Muscle layer of colon (tissue), 2 donors: ENCODE measurements at regions not wholly inside any gene's neighbourhood (a gene's known extent, or its start where the extent isn't known, plus 50 kb on each side); places are given as distances from the start of the nearest gene placed in this dataset.

ENCODE experiments used
- H3K27ac ChIP-seq: one replicate; pipeline ENCODE4 v1.7.0; 2013; ENCODE audit warnings: low read depth, mild to moderate bottlenecking, low read length, moderate library complexity
- H3K27me3 ChIP-seq, 2 donors: one replicate each; pipeline ENCODE4 v1.7.0; 2013; ENCODE audit warnings: low read length in 2 of 2, mild to moderate bottlenecking in 2 of 2; ENCODE audit not compliant: insufficient read depth in 2 of 2, control insufficient read depth in 1 of 2
- H3K36me3 ChIP-seq: one replicate; pipeline ENCODE4 v1.7.0; 2013; ENCODE audit warnings: mild to moderate bottlenecking, low read length; ENCODE audit not compliant: insufficient read depth
- H3K4me1 ChIP-seq: one replicate; pipeline ENCODE4 v1.7.0; 2013; ENCODE audit warnings: mild to moderate bottlenecking, low read length; ENCODE audit not compliant: insufficient read depth
- H3K4me3 ChIP-seq, 2 donors: one replicate each; pipeline ENCODE4 v1.7.0; 2013; ENCODE audit warnings: low read length in 2 of 2, low read depth in 1 of 2, mild to moderate bottlenecking in 1 of 2, moderate library complexity in 1 of 2
- H3K9ac ChIP-seq: one replicate; pipeline ENCODE4 v1.7.0; 2013; ENCODE audit warnings: low read length
- H3K9me3 ChIP-seq: one replicate; pipeline ENCODE4 v1.7.0; 2013; ENCODE audit warnings: mild to moderate bottlenecking, low read length
- donor health status: abdominal sarcoma.
- donor health status: Adenocarcinoma of cecum.

- Histone ChIP-seq H3K4me1 (no peaks in the 10 kb centered on the region), H3K27me3 (no peaks in the 10 kb centered on the region), H3K27ac (no peak overlapping the region), H3K9ac (no peak overlapping the region), H3K36me3 (no peaks in the 10 kb centered on the region), H3K4me3 (no peak overlapping the region), H3K9me3 (no peaks in the 10 kb centered on the region)
These were observed 54.5 kb downstream of the ADRA2A start for GRCh38 chr10:111131168-111131799.

GRCh38 chr10:111137007-111137406, 60.2 kb downstream of the ADRA2A start:
- no peaks in the 10 kb centered on the region for H3K4me1 ChIP-seq
- no peak overlapping the region for H3K9ac ChIP-seq
- H3K27ac ChIP-seq: no peak overlapping the region
- H3K36me3 ChIP-seq: no peaks in the 10 kb centered on the region
- no peak overlapping the region for H3K4me3 ChIP-seq
- no peaks in the 10 kb centered on the region for H3K9me3 ChIP-seq
- no peaks in the 10 kb centered on the region for H3K27me3 ChIP-seq

GRCh38 chr10:111137587-111137986, 60.8 kb downstream of the ADRA2A start:
- H3K9me3 ChIP-seq: no peaks in the 10 kb centered on the region
- H3K27me3 ChIP-seq: no peaks in the 10 kb centered on the region
- no peak overlapping the region for H3K9ac ChIP-seq
- H3K36me3 ChIP-seq: no peaks in the 10 kb centered on the region
- no peaks in the 10 kb centered on the region for H3K4me1 ChIP-seq
- no peak overlapping the region for H3K4me3 ChIP-seq
- no peak overlapping the region for H3K27ac ChIP-seq

GRCh38 chr10:111138544-111138943, 61.7 kb downstream of the ADRA2A start:
- no peak overlapping the region for H3K9ac ChIP-seq
- no peak overlapping the region for H3K27ac ChIP-seq
- no peaks in the 10 kb centered on the region for H3K36me3 ChIP-seq
- H3K4me3 ChIP-seq: no peak overlapping the region
- no peaks in the 10 kb centered on the region for H3K4me1 ChIP-seq
- H3K9me3 ChIP-seq: no peaks in the 10 kb centered on the region
- no peaks in the 10 kb centered on the region for H3K27me3 ChIP-seq

- no peaks in the 10 kb centered on the region for H3K4me1 ChIP-seq
- no peaks in the 10 kb centered on the region for H3K36me3 ChIP-seq
- no peaks in the 10 kb centered on the region for H3K9me3 ChIP-seq
- H3K27me3 ChIP-seq: no peaks in the 10 kb centered on the region
- H3K27ac ChIP-seq: no peak overlapping the region
- H3K4me3 ChIP-seq: no peak overlapping the region
- H3K9ac ChIP-seq: no peak overlapping the region
These were observed 62.7 kb downstream of the ADRA2A start for GRCh38 chr10:111139567-111139966.

GRCh38 chr10:111142092-111142768, 65.4 kb downstream of the ADRA2A start:
- Histone ChIP-seq H3K4me3 (no peak overlapping the region), H3K9ac (no peak overlapping the region), H3K36me3 (no peaks in the 10 kb centered on the region), H3K27me3 (no peaks in the 10 kb centered on the region), H3K4me1 (no peaks in the 10 kb centered on the region), H3K27ac (no peak overlapping the region), H3K9me3 (no peaks in the 10 kb centered on the region)

- no peaks in the 10 kb centered on the region for H3K27me3 ChIP-seq
- H3K36me3 ChIP-seq: no peaks in the 10 kb centered on the region
- no peak overlapping the region for H3K27ac ChIP-seq
- H3K9me3 ChIP-seq: no peaks in the 10 kb centered on the region
- H3K9ac ChIP-seq: no peak overlapping the region
- no peaks in the 10 kb centered on the region for H3K4me1 ChIP-seq
- no peak overlapping the region for H3K4me3 ChIP-seq
These were observed 69.3 kb downstream of the ADRA2A start for GRCh38 chr10:111146025-111146640.

GRCh38 chr10:111148025-111148424, 71.2 kb downstream of the ADRA2A start:
- no peaks in the 10 kb centered on the region for H3K4me1 ChIP-seq
- H3K27me3 ChIP-seq: no peaks in the 10 kb centered on the region
- no peaks in the 10 kb centered on the region for H3K36me3 ChIP-seq
- H3K9ac ChIP-seq: no peak overlapping the region
- no peaks in the 10 kb centered on the region for H3K9me3 ChIP-seq
- H3K27ac ChIP-seq: no peak overlapping the region
- H3K4me3 ChIP-seq: no peak overlapping the region

- no peak overlapping the region for H3K27ac ChIP-seq
- H3K9ac ChIP-seq: no peak overlapping the region
- no peaks in the 10 kb centered on the region for H3K27me3 ChIP-seq
- no peaks in the 10 kb centered on the region for H3K4me1 ChIP-seq
- H3K36me3 ChIP-seq: no peaks in the 10 kb centered on the region
- no peak overlapping the region for H3K4me3 ChIP-seq
- no peaks in the 10 kb centered on the region for H3K9me3 ChIP-seq
These were observed 71.6 kb downstream of the ADRA2A start for GRCh38 chr10:111148440-111148839.

GRCh38 chr10:111150691-111151090, 73.9 kb downstream of the ADRA2A start:
- no peaks in the 10 kb centered on the region for H3K9me3 ChIP-seq
- H3K36me3 ChIP-seq: no peaks in the 10 kb centered on the region
- no peaks in the 10 kb centered on the region for H3K27me3 ChIP-seq
- H3K4me1 ChIP-seq: no peaks in the 10 kb centered on the region
- H3K4me3 ChIP-seq: no peak overlapping the region
- no peak overlapping the region for H3K27ac ChIP-seq
- no peak overlapping the region for H3K9ac ChIP-seq

GRCh38 chr10:111151595-111152307, 74.9 kb downstream of the ADRA2A start:
- no peak overlapping the region for H3K9ac ChIP-seq
- H3K36me3 ChIP-seq: no peaks in the 10 kb centered on the region
- no peak overlapping the region for H3K4me3 ChIP-seq
- no peaks in the 10 kb centered on the region for H3K9me3 ChIP-seq
- H3K27ac ChIP-seq: no peak overlapping the region
- H3K4me1 ChIP-seq: no peaks in the 10 kb centered on the region
- H3K27me3 ChIP-seq: no peaks in the 10 kb centered on the region
